HCT116 (cell line): ENCODE measurements at regions not wholly inside any gene's neighbourhood (a gene's known extent, or its start where the extent isn't known, plus 50 kb on each side); places are given as distances from the start of the nearest gene placed in this dataset.

ENCODE experiments used
- ATAC-seq: fragments of 200-7000 bp; cut with Tn5 transposase; 2 replicates; pipeline ENCODE4 v1.9.1; 2020; ENCODE audit warnings: mild to moderate bottlenecking, moderate library complexity
- BruUV-seq: library from RNA; stranded (reverse); fragments of 400-500 nt; replicated peaks from 2 replicates; lab custom pipeline; 2021; lab: Mats Ljungman, UMichigan
- CTCF ChIA-PET: fragments of 300-600 bp; sonication (Branson Sonifier 250); formaldehyde crosslinking; loops from one replicate; lab custom pipeline; 2021; ENCODE audit warnings: antibody characterized with exemption; lab: Charles Lee
- POLR2A ChIA-PET: fragments of 300-600, 350-600 bp; sonication (Branson Sonifier 250); formaldehyde crosslinking; loops from one replicate; lab custom pipeline; 2021; ENCODE audit warnings: antibody characterized with exemption; lab: Charles Lee
- RAD21 ChIA-PET, 2 experiments: fragments of 300-600 bp; sonication (Branson Sonifier 250); formaldehyde crosslinking; loops; one replicate each; lab custom pipeline; 2023; ENCODE audit warnings: low total read pairs in 2 of 2; ENCODE audit not compliant: uncharacterized antibody in 2 of 2, unreplicated experiment in 2 of 2, low non-redundant PET in 1 of 2; lab: Charles Lee
- DNase-seq: peaks from one replicate; pipeline ENCODE4 v3.0.0-alpha.2; 2010; ENCODE audit warnings: low read depth, low spot score
- H2AFZ ChIP-seq: fragments of 200-600 bp; shearing (Covaris generic), sonication (generic); 2 replicates; pipeline ENCODE4 v1.6.1; 2017; ENCODE audit warnings: low read depth, mixed run types, mixed read lengths, antibody characterized with exemption, low read length; ENCODE audit not compliant: poor library complexity, severe bottlenecking
- H3K27ac ChIP-seq: 2 replicates; pipeline ENCODE4 v1.5.1; 2012; ENCODE audit warnings: low read depth, low read length
- H3K27me3 ChIP-seq: fragments of 200-600 bp; sonication (generic); 2 replicates; pipeline ENCODE4 v1.6.1; 2016; ENCODE audit warnings: mixed run types, low read length, mixed read lengths; ENCODE audit not compliant: insufficient read depth
- H3K36me3 ChIP-seq, 2 experiments: fragments of 200-500 bp in 1 of 2; fragments of 200-600 bp in 1 of 2; sonication (Bioruptor generic) in 1 of 2; sonication (generic) in 1 of 2; 2 replicates each; pipeline versions ENCODE4 v1.5.1 to v1.6.1; 2014 to 2016; ENCODE audit warnings: low read length in 2 of 2, inconsistent platforms in 1 of 2, mixed read lengths in 1 of 2, mixed run types in 1 of 2; ENCODE audit not compliant: insufficient read depth in 2 of 2, control insufficient read depth in 1 of 2
- H3K4me1 ChIP-seq, 2 experiments: fragments of 200-600 bp in 1 of 2; sonication (generic) in 1 of 2; 2 replicates each; pipeline versions ENCODE4 v1.5.1 to v1.6.1; 2012 to 2017; ENCODE audit warnings: low read length in 2 of 2, inconsistent platforms in 1 of 2, mild to moderate bottlenecking in 1 of 2, mixed read lengths in 1 of 2, mixed run types in 1 of 2, moderate library complexity in 1 of 2; ENCODE audit not compliant: insufficient read depth in 2 of 2, control insufficient read depth in 1 of 2
- H3K4me2 ChIP-seq: fragments of 200-600 bp; sonication (generic); 2 replicates; pipeline ENCODE4 v1.6.1; 2017; ENCODE audit warnings: mixed run types, low read length, mixed read lengths
- H3K4me3 ChIP-seq, 2 experiments: fragments of 200-600 bp in 1 of 2; sonication (generic) in 1 of 2; replicated peaks in 1 of 2; 2 replicates each; pipeline ENCODE4 v1.5.1; 2011 to 2016; ENCODE audit warnings: low read length in 2 of 2, control low read depth in 1 of 2, low read depth in 1 of 2, mild to moderate bottlenecking in 1 of 2, mixed read lengths in 1 of 2, mixed run types in 1 of 2
- H3K79me2 ChIP-seq: fragments of 200-600 bp; sonication (generic); 2 replicates; pipeline ENCODE4 v1.6.1; 2017; ENCODE audit warnings: mild to moderate bottlenecking, mixed run types, low read length, moderate library complexity, mixed read lengths; ENCODE audit not compliant: insufficient read depth
- H3K9ac ChIP-seq: fragments of 200-600 bp; sonication (generic); 2 replicates; pipeline ENCODE4 v1.6.1; 2016; ENCODE audit warnings: low read length, mixed read lengths
- H3K9me2 ChIP-seq: fragments of 200-600 bp; sonication (generic), shearing (Covaris generic); 2 replicates; pipeline ENCODE4 v1.6.1; 2017; ENCODE audit warnings: mixed run types, mild to moderate bottlenecking, moderate library complexity; ENCODE audit not compliant: insufficient read depth
- H3K9me3 ChIP-seq, 2 experiments: fragments of 200-500 bp in 1 of 2; fragments of 200-600 bp in 1 of 2; sonication (Bioruptor generic) in 1 of 2; sonication (generic) in 1 of 2; 2 replicates each; pipeline ENCODE4 v1.6.1; 2014 to 2017; ENCODE audit warnings: low read length in 2 of 2, mixed read lengths in 2 of 2, inconsistent platforms in 1 of 2, low read depth in 1 of 2, mild to moderate bottlenecking in 1 of 2, mixed run types in 1 of 2, moderate library complexity in 1 of 2; ENCODE audit not compliant: control insufficient read depth in 1 of 2, insufficient read depth in 1 of 2
- H4K20me1 ChIP-seq: fragments of 200-600 bp; sonication (generic), shearing (Covaris generic); 2 replicates; pipeline ENCODE4 v1.6.1; 2017; ENCODE audit warnings: mixed run types, mild to moderate bottlenecking, moderate library complexity; ENCODE audit not compliant: insufficient read depth
- CTCF ChIP-seq, 3 experiments: fragments of 200-600 bp in 1 of 3; sonication (generic) in 1 of 3; IDR thresholded peaks in 2 of 3; conservative IDR thresholded peaks in 1 of 3; 2 replicates each; pipeline ENCODE4 v1.5.1; 2012 to 2017; ENCODE audit warnings: low read depth in 2 of 3, low read length in 2 of 3, antibody characterized with exemption in 1 of 3, borderline replicate concordance in 1 of 3, control low read depth in 1 of 3, mild to moderate bottlenecking in 1 of 3, mixed read lengths in 1 of 3, mixed run types in 1 of 3, moderate library complexity in 1 of 3; ENCODE audit not compliant: insufficient read depth in 1 of 3
- EZH2 ChIP-seq: fragments of 200-600 bp; sonication (generic); IDR thresholded peaks from 2 replicates; pipeline ENCODE4 v1.6.1; 2017; ENCODE audit warnings: antibody characterized with exemption, mixed run types
- MAX ChIP-seq: IDR thresholded peaks from 2 replicates; pipeline ENCODE4 v1.6.1; 2012
- POLR2A ChIP-seq: IDR thresholded peaks from 2 replicates; pipeline ENCODE4 v1.7.0; 2011; ENCODE audit warnings: borderline replicate concordance; ENCODE audit not compliant: insufficient read depth, insufficient read length; ENCODE audit errors: extremely low read depth
- RAD21 ChIP-seq: IDR thresholded peaks from 2 replicates; pipeline ENCODE4 v1.6.1; 2012; ENCODE audit warnings: low read depth, mild to moderate bottlenecking
- SP1 ChIP-seq: IDR thresholded peaks from 2 replicates; pipeline ENCODE4 v1.6.1; 2012; ENCODE audit warnings: low read depth
- SRF ChIP-seq: IDR thresholded peaks from 2 replicates; pipeline ENCODE4 v1.6.1; 2012; ENCODE audit warnings: low read depth
- YY1 ChIP-seq: IDR thresholded peaks from 2 replicates; pipeline ENCODE4 v1.6.1; 2011; ENCODE audit warnings: low read length, low read depth, moderate library complexity, mild to moderate bottlenecking; ENCODE audit not compliant: insufficient replicate concordance; ENCODE audit errors: extremely low read depth
- intact Hi-C: fragments of 100-400 bp; cut with micrococcal nuclease; formaldehyde crosslinking; loops from 2 replicates; pipeline ENCODE4 v1.10.0; 2022

GRCh38 chr7:97639036-97639435, 92.8 kb upstream of the TAC1 start:
- no peaks in the 10 kb centered on the region for H3K9me2 ChIP-seq
- H3K4me2 ChIP-seq = no peak overlapping the region
- TF ChIP-seq SRF (no peak), CTCF (IDR thresholded peaks at IDR 0.05 in 2 of 3, conservative IDR thresholded peaks at IDR 0.05 in 1 of 3; ENCODE audit: borderline replicate concordance in 1 of 3, insufficient read depth in 1 of 3, low read depth in 2 of 3, low read length in 2 of 3) (no peak), EZH2 (no peak), RAD21 (no peak), YY1 (no peak), MAX (no peak), POLR2A (no peak), SP1 (no peak)
- RAD21 ChIA-PET = no interaction called here
- no peak; the same call in 1 of the 2 replicates for ATAC-seq
- POLR2A ChIA-PET = no interaction called here
- H3K4me3 ChIP-seq = no peak overlapping the region
- intact Hi-C loops = no loop called here
- no peak overlapping the region for H3K9ac ChIP-seq
- DNase-seq = no peak
- H3K9me3 ChIP-seq = no peaks in the 10 kb centered on the region
- peaks cover 17% of the 10 kb centered on the region; the same call in 1 of the 2 replicates for H3K27me3 ChIP-seq
- no peaks in the 10 kb centered on the region for H3K79me2 ChIP-seq
- no peak overlapping the region for H3K27ac ChIP-seq
- H3K36me3 ChIP-seq = no peaks in the 10 kb centered on the region
- no peaks in the 10 kb centered on the region for H3K4me1 ChIP-seq
- BruUV-seq = no TSS peak
- H4K20me1 ChIP-seq = no peaks in the 10 kb centered on the region
- H2AFZ ChIP-seq = no peak overlapping the region
- CTCF ChIA-PET = no interaction called here
